ENCODE measurements at regions not wholly inside any gene's neighbourhood (a gene's known extent, or its start where the extent isn't known, plus 50 kb on each side); places are given as distances from the start of the nearest gene placed in this dataset.

- TF ChIP-seq EZH2 (IDR thresholded peaks at IDR 0.05; ENCODE audit: insufficient read depth, poor library complexity, severe bottlenecking): no peak
- no peak for TF ChIP-seq EZH2phosphoT487 (IDR thresholded peaks at IDR 0.05; ENCODE audit: insufficient read depth, low read depth)
Measured at GRCh38 chr5:167614294-167615021, 677.0 kb upstream of the WWC1 start.
